Activated CD8-positive, alpha-beta T cell treated with anti-CD3 and anti-CD28 coated beads, Interleukin-2, amount 10 ng/mL, durations not matched to agents 7 days and 5 days (primary cell): ENCODE measurements at regions not wholly inside any gene's neighbourhood (a gene's known extent, or its start where the extent isn't known, plus 50 kb on each side); places are given as distances from the start of the nearest gene placed in this dataset.

Experiments
- ATAC-seq: fragments of 150-1000 bp; cut with Tn5 transposase; one replicate; pipeline ENCODE4 v1.10.0; 2021; ENCODE audit warnings: moderate library complexity
- CTCF ChIA-PET: fragments of 350-600 bp; sonication (Branson Sonifier 250); formaldehyde crosslinking; loops from one replicate; lab custom pipeline; 2021; ENCODE audit warnings: antibody characterized with exemption; lab: Charles Lee
- POLR2A ChIA-PET: fragments of 350-600 bp; sonication (Branson Sonifier 250); formaldehyde crosslinking; loops from one replicate; lab custom pipeline; 2021; ENCODE audit warnings: antibody characterized with exemption; lab: Charles Lee
- DNase-seq: peaks from one replicate; pipeline ENCODE4 v3.0.0-alpha.2; 2020
- H3K27ac Mint-ChIP-seq: one replicate; pipeline ENCODE4 v1.8.0; 2021; ENCODE audit warnings: mild to moderate bottlenecking, mixed read lengths
- H3K27me3 Mint-ChIP-seq: one replicate; pipeline ENCODE4 v1.8.0; 2021; ENCODE audit warnings: low read depth, mixed read lengths
- H3K36me3 Mint-ChIP-seq: one replicate; pipeline ENCODE4 v1.8.0; 2021; ENCODE audit warnings: low read depth, mixed read lengths
- H3K4me1 Mint-ChIP-seq: one replicate; pipeline ENCODE4 v1.8.0; 2021; ENCODE audit warnings: low read depth, mixed read lengths
- H3K4me3 Mint-ChIP-seq: one replicate; pipeline ENCODE4 v1.8.0; 2021; ENCODE audit warnings: mild to moderate bottlenecking, mixed read lengths
- H3K9me3 Mint-ChIP-seq: one replicate; pipeline ENCODE4 v1.8.0; 2022; ENCODE audit warnings: mixed read lengths; ENCODE audit not compliant: insufficient read depth

- Mint-ChIP-seq H3K27ac (no peak overlapping the region), H3K9me3 (no peaks in the 10 kb centered on the region), H3K27me3 (peaks cover 12% of the 10 kb centered on the region), H3K4me1 (no peaks in the 10 kb centered on the region), H3K36me3 (no peaks in the 10 kb centered on the region), H3K4me3 (no peak overlapping the region)
- DNase-seq (no peak), ATAC-seq (no peak)
- ChIA-PET CTCF (interaction anchor here (0.9 kb wide), 1 partner anchor 8 kb away, joined by 4 read pairs; no protein-coding TSS in a partner anchor), POLR2A (no interaction called here)
Measured at GRCh38 chr12:75666939-75667334, 155.5 kb upstream of the KRR1 start.

GRCh38 chr12:75666126-75666938, 154.9 kb upstream of the KRR1 start:
- Mint-ChIP-seq H3K4me1 (no peaks in the 10 kb centered on the region), H3K27me3 (peaks cover 10% of the 10 kb centered on the region), H3K27ac (no peak overlapping the region), H3K9me3 (no peaks in the 10 kb centered on the region), H3K4me3 (no peak overlapping the region), H3K36me3 (no peaks in the 10 kb centered on the region)
- CTCF ChIA-PET, result no interaction called here
- DNase-seq (no peak), ATAC-seq (no peak)
- POLR2A ChIA-PET, result no interaction called here

GRCh38 chr12:75665216-75665615, 153.8 kb upstream of the KRR1 start:
- no peaks in the 10 kb centered on the region for H3K9me3 Mint-ChIP-seq
- CTCF ChIA-PET, result interaction anchor here (1.1 kb wide), 1 partner anchor 138 kb away, joined by 3 read pairs; no protein-coding TSS in a partner anchor

GRCh38 chr12:75662511-75663159, 151.2 kb upstream of the KRR1 start:
- no peaks in the 10 kb centered on the region for H3K9me3 Mint-ChIP-seq
- no peaks in the 10 kb centered on the region for H3K36me3 Mint-ChIP-seq
- peaks cover 6% of the 10 kb centered on the region for H3K27me3 Mint-ChIP-seq
- H3K4me1 Mint-ChIP-seq, result peaks cover 12% of the 10 kb centered on the region
- POLR2A ChIA-PET, result interaction anchor here (0.8 kb wide), 1 partner anchor 17 kb away, joined by 3 read pairs; no protein-coding TSS in a partner anchor
- no peak for ATAC-seq
- no peak for DNase-seq
- no peak overlapping the region for H3K27ac Mint-ChIP-seq
- no peak overlapping the region for H3K4me3 Mint-ChIP-seq
- CTCF ChIA-PET, result interaction anchor here (0.6 kb wide), 1 partner anchor 785 kb away, joined by 5 read pairs; no protein-coding TSS in a partner anchor

More at GRCh38 chr12:75665216-75665615, 153.8 kb upstream of the KRR1 start:
- Mint-ChIP-seq H3K27me3 (peaks cover 6% of the 10 kb centered on the region), H3K36me3 (no peaks in the 10 kb centered on the region), H3K4me1 (no peaks in the 10 kb centered on the region), H3K4me3 (no peak overlapping the region), H3K27ac (no peak overlapping the region)
- no peak for DNase-seq
- no peak for ATAC-seq
- POLR2A ChIA-PET, result no interaction called here

- H3K27me3 Mint-ChIP-seq, result peaks cover 6% of the 10 kb centered on the region
- ChIA-PET POLR2A (interaction anchor here (0.8 kb wide), 1 partner anchor 16 kb away, joined by 3 read pairs; no protein-coding TSS in a partner anchor), CTCF (no interaction called here)
- no peaks in the 10 kb centered on the region for H3K36me3 Mint-ChIP-seq
- H3K4me1 Mint-ChIP-seq, result peaks cover 12% of the 10 kb centered on the region
- DNase-seq (no peak), ATAC-seq (no peak)
- H3K4me3 Mint-ChIP-seq, result no peak overlapping the region
- no peaks in the 10 kb centered on the region for H3K9me3 Mint-ChIP-seq
- no peak overlapping the region for H3K27ac Mint-ChIP-seq
Measured at GRCh38 chr12:75661908-75662307, 150.5 kb upstream of the KRR1 start.

GRCh38 chr12:75660805-75661404, 149.5 kb upstream of the KRR1 start:
- no peak for ATAC-seq
- H3K27me3 Mint-ChIP-seq, result peaks cover 6% of the 10 kb centered on the region
- no peak for DNase-seq
- H3K4me1 Mint-ChIP-seq, result peaks cover 18% of the 10 kb centered on the region
- no peak overlapping the region for H3K4me3 Mint-ChIP-seq
- POLR2A ChIA-PET, result no interaction called here
- no peaks in the 10 kb centered on the region for H3K9me3 Mint-ChIP-seq
- CTCF ChIA-PET, result no interaction called here
- H3K36me3 Mint-ChIP-seq, result no peaks in the 10 kb centered on the region
- H3K27ac Mint-ChIP-seq, result no peak overlapping the region

GRCh38 chr12:75660107-75660530, 148.7 kb upstream of the KRR1 start:
- no peak for ATAC-seq

GRCh38 chr12:75658901-75659823, 147.8 kb upstream of the KRR1 start:
- DNase-seq (peak; percentile 30), ATAC-seq (peak; percentile 73)
- Mint-ChIP-seq H3K9me3 (no peaks in the 10 kb centered on the region), H3K4me1 (peaks cover 35% of the 10 kb centered on the region), H3K36me3 (no peaks in the 10 kb centered on the region), H3K4me3 (no peak overlapping the region), H3K27ac (peak overlapping the region; percentile 9), H3K27me3 (peaks cover 6% of the 10 kb centered on the region)
- POLR2A ChIA-PET, result interaction anchor here (1.7 kb wide), 1 partner anchor 372 kb away, joined by 6 read pairs; the partner anchor contains the start of gene PHLDA1
- CTCF ChIA-PET, result interaction anchor here (1.4 to 1.6 kb wide), 2 partner anchors 8 to 372 kb away, joined by 4 read pairs; partner anchors contain the start of gene PHLDA1

More at GRCh38 chr12:75660107-75660530, 148.7 kb upstream of the KRR1 start:
- Mint-ChIP-seq H3K4me3 (no peak overlapping the region), H3K27me3 (peaks cover 6% of the 10 kb centered on the region), H3K9me3 (no peaks in the 10 kb centered on the region), H3K4me1 (peaks cover 26% of the 10 kb centered on the region), H3K27ac (no peak overlapping the region), H3K36me3 (no peaks in the 10 kb centered on the region)
- ChIA-PET CTCF (no interaction called here), POLR2A (no interaction called here)
- DNase-seq, result no peak

GRCh38 chr12:75658286-75658685, 146.9 kb upstream of the KRR1 start:
- POLR2A ChIA-PET, result interaction anchor here (1.7 kb wide), 1 partner anchor 373 kb away, joined by 6 read pairs; the partner anchor contains the start of gene PHLDA1

GRCh38 chr12:75657831-75658230, 146.4 kb upstream of the KRR1 start:
- Mint-ChIP-seq H3K27ac (no peak overlapping the region), H3K9me3 (no peaks in the 10 kb centered on the region), H3K36me3 (peaks cover 2% of the 10 kb centered on the region), H3K27me3 (peaks cover 6% of the 10 kb centered on the region), H3K4me1 (peaks cover 41% of the 10 kb centered on the region), H3K4me3 (no peak overlapping the region)
- ChIA-PET CTCF (interaction anchor here (1.4 to 1.6 kb wide), 2 partner anchors 9 to 374 kb away, joined by 4 read pairs; partner anchors contain the start of gene PHLDA1), POLR2A (interaction anchor here (0.6 to 1.7 kb wide), 2 partner anchors 16 to 374 kb away, joined by 3 to 6 read pairs; partner anchors contain the start of gene PHLDA1)
- no peak for DNase-seq
- no peak for ATAC-seq

More at GRCh38 chr12:75658286-75658685, 146.9 kb upstream of the KRR1 start:
- DNase-seq (no peak), ATAC-seq (no peak)
- Mint-ChIP-seq H3K9me3 (no peaks in the 10 kb centered on the region), H3K4me3 (no peak overlapping the region), H3K36me3 (peaks cover 2% of the 10 kb centered on the region), H3K4me1 (peaks cover 41% of the 10 kb centered on the region), H3K27me3 (peaks cover 5% of the 10 kb centered on the region), H3K27ac (no peak overlapping the region)
- CTCF ChIA-PET, result interaction anchor here (1.4 to 1.6 kb wide), 2 partner anchors 9 to 373 kb away, joined by 4 read pairs; partner anchors contain the start of gene PHLDA1
